GM18907 (cell line): ENCODE measurements at regions not wholly inside any gene's neighbourhood (a gene's known extent, or its start where the extent isn't known, plus 50 kb on each side); places are given as distances from the start of the nearest gene placed in this dataset.

Source experiments
- ATAC-seq: cut with Tn5 transposase; IDR thresholded peaks from one replicate; pipeline ENCODE4 v1.9.1; 2021; ENCODE audit warnings: mild to moderate bottlenecking, moderate library complexity; ENCODE audit not compliant: unreplicated experiment

DNA sequence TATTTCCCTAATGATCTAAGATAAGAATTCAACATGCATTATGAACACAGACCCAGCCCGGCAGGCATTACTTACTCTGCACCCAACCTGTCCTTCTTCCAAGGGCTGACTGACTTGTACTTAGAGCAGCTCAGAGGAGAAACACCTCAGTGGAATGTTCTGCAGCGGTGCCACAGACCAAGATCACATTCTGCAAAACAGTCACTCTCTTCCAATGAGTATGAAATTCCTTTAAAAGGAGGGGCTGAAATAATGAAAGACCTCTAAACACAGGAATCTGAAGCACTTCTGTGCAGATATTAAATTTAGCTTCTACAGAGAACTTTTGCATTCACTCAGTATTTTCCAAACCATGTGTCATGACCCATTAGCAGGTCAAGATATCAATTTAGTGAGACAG is 172.9 kb downstream of the ZDHHC21 start:
- ATAC-seq: no peak

DNA sequence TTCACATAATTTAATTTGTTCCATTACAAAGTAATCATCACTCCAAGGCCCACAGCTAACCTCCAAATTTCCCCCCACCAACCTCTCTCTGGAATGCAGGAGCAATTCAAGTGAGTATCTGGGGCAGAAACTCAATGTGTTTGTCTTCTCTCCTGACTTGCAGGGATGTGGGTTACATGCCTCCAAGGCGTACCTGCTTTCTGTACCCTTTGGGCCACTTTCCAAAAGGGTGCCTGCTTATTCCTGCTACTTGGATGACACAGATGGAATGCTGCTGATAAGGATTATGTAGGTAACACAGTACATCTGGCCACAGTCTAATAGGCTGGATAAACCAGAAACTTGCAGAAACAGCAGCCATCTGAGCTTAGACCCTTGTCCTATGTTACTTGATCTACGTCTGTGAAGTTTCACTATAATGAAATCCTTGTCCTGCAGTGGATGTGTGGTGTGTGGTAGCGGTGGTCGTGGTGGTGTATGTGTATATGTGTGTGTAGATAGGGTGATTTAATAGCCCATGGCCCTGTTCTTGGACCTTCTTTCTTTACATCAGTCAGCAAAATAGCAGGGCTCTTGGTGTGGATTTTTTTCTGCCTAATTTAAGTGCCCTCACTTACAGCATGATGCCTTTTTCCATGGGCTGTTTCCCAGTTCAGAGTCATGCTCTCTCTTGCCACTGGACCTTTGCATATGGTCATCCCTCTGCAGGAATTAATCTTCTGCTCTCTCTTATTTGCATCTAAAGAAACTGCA is 175.9 kb downstream of the ZDHHC21 start:
- no peak for ATAC-seq

DNA sequence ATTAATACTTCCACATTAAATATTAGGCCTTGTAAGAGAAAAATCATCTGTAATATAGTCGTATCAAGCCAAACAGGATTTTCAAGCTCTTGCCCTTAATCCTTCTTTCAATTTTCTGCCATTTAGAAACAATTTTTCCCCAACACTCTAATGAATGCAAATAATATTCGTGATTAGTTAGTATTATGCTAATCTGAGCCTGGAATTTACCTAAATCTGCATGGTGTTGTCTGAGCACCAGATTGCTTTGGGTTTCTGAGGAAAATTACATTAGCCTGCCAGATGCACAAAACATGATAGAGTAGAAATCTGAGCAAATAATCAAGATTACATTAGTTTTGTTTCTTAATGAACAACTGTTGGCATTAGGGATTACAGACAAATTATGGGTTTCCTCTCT is 176.6 kb downstream of the ZDHHC21 start:
- no peak for ATAC-seq

GRCh38 chr9:14515571-14516198 is 177.5 kb downstream of the ZDHHC21 start:
- ATAC-seq: no peak

GRCh38 chr9:14515049-14515448 is 178.2 kb downstream of the ZDHHC21 start:
- ATAC-seq: no peak

- ATAC-seq: no peak
Observed at GRCh38 chr9:14512942-14513341, 180.3 kb downstream of the ZDHHC21 start.

DNA sequence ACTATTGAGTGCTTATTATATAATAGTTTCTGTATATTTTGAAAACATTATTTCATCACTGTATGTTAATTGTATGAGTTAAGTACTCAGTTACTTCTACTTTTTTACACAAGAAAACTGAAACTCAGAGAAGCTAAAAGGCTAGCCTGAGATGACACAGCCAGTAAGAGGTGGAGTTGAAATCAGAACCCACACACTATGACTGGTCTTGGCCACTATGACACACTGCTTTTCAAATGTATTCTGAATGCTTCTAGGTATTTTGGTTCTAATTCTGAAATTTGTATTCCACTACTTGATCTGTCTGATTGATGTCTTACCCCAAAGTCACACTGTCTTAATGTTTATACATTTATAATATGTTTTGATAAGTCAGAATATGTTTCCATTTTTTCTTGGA is 181.8 kb downstream of the ZDHHC21 start:
- ATAC-seq: no peak

- ATAC-seq: no peak
Observed at GRCh38 chr9:14508884-14509283, 184.3 kb downstream of the ZDHHC21 start.

GRCh38 chr9:14501366-14501765 is 187.4 kb upstream of the NFIB start:
- ATAC-seq: no peak

DNA sequence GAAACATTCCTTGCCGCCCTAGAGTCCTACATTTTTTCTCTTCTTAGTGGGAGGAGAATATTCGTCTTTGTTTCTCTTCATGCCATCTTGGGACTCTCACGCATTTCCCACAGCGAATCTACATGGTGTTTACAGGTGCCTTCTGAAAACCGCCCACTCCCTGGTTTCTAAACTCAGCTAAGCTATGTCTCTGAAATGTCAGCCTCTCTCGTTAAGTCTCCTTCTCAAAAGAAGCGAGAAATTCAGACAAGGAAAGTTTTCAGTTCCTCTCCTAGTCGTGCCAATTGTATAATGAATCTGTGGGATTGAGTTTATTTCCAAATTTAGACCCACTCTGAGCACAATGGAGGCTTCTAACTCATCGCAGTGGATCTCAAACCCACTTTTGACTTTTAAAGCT is 186.8 kb upstream of the NFIB start:
- no peak for ATAC-seq

GRCh38 chr9:14499976-14500375 is 186.0 kb upstream of the NFIB start:
- no peak for ATAC-seq

DNA sequence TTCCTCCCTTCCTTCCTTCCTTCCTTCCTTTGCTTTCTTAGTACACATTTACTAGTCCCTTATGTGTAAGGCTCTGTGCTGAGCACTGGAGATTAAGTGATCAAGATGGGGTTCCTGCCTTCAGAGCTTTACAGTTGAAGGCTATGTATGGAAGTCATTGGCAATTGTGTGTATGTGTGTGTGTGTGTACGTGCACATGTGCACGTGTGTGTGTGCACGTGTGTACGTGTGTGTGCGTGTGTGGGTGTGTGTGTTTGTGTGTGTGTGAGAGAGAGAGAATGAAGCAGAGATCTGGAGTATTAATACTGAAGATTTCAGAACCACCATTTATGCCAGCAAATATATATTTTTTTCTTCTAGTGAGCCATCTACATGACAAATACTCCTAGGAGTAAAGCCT is 184.9 kb upstream of the NFIB start:
- no peak for ATAC-seq

DNA sequence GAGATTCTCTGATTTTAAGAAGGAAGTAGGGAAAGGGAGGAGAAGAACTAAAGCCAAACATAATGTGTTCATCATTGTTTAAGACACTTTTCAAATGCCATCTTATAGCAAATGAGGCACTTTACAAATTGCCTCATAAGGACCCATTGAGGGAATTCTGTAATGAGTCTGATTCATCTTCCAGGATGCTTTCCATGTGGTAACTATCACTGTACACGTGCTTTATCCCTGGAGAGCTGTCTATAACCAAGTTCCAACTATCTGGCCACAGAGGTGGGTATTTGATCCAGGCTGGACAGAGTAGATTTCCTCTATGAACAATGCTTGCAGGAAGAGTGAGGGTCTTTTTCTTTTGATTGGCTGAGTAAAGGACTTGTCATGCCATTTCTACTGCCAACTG is 183.5 kb upstream of the NFIB start:
- no peak for ATAC-seq

DNA sequence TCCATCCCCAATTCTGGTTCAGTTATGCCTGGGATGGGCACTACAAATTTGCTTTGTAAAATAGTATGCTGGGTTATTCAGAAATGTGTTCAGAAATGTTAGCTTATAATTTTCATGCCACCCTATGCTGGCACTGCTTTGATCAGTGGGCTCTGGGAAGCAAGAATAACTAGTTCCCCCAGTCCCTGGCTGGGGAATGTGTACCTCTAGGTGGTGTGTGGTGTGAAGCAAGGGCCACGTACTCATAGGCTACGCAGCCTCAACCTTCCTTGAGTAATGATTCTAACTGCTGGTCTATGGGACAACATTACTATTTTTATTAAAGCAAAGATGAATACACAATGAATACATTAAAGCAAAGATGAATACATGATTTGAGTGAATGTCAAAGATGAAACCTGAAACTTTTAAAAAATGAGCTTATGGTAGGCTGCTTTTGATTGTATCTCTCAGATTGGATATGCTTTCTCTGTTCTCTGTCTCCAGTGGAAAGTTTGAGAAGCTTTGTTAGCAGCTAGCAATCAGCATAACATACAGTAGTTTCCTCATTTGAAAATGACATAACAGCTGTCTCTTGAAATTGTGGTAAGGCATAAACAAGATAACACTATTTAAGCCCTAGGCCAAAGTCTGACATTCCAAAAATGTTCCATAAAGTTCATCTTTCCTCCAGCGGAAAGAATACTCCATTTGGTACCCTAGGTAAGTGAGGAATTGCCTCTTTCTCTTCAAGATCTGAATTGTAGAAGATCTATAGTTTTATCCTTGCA is 174.7 kb upstream of the NFIB start:
- ATAC-seq: no peak

DNA sequence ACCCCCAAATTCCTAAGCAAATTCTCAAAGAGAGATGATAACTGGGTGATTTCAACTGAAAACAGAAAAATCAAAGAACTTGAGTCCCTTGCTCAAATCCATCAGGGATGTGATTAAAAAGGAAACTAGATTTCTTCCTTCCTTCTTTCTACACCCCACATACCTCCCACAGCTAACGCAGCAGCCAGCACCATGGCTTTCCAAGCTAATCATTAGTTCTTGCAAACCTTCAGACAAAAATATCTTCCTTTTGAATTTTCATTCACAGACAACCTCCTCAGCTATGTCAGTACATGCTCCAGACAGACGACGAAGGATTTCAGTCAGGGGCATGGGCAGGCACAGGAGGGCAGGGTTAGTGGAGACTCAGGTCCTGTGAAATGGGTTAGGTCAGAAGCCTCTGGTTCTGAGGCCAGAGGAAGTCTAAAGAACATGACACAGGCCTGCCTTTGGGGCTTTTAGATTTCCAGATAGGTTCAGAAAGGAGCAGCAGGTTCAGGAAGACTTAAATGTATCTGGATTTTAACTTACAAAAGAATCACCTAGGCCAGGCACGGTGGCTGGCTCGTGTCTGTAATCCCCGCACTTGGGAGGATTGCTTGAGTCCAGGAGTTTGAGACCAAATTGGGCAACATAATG is 173.7 kb upstream of the NFIB start:
- ATAC-seq: no peak

- ATAC-seq: no peak
Observed at GRCh38 chr9:14485366-14485765, 171.4 kb upstream of the NFIB start.

DNA sequence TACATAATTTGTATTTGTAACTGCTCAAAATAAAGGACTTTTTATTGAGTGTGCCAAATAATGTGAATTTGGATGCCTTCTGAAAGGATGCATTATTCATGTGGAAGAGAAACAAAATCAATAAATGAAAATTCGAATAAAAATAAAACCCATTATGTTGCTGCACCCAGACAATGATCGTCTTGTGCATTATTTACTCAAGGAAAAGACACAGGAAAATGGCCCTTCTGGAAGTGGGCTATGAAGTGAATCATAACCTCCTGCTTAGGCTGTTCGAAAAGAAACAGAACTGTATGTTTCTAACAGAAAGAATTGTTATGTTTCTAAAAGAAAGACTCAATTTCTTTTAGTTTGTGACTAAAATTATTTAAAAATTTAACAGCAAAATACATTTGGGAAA is 168.9 kb upstream of the NFIB start:
- ATAC-seq: no peak

DNA sequence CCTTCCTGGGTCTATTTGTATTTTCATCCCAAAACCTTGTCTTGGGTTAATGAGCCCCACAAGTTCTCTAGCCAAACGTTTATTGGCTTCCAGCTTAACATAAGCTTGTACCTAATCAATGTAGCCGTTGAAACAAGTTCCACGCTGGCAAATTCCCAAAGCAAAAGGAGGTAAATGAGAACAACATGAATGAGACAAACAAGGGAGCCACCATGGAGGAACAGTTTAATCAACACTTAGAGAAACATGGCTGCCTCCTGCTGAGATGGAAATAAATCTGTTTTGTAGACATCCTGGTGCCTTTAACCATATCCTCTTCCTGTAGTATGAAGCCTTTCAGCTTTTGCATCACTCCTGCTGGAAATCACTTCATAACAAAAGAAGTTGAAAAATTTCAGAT is 166.6 kb upstream of the NFIB start:
- ATAC-seq: no peak

- ATAC-seq: no peak
Observed at GRCh38 chr9:14479163-14479560, 165.2 kb upstream of the NFIB start.

DNA sequence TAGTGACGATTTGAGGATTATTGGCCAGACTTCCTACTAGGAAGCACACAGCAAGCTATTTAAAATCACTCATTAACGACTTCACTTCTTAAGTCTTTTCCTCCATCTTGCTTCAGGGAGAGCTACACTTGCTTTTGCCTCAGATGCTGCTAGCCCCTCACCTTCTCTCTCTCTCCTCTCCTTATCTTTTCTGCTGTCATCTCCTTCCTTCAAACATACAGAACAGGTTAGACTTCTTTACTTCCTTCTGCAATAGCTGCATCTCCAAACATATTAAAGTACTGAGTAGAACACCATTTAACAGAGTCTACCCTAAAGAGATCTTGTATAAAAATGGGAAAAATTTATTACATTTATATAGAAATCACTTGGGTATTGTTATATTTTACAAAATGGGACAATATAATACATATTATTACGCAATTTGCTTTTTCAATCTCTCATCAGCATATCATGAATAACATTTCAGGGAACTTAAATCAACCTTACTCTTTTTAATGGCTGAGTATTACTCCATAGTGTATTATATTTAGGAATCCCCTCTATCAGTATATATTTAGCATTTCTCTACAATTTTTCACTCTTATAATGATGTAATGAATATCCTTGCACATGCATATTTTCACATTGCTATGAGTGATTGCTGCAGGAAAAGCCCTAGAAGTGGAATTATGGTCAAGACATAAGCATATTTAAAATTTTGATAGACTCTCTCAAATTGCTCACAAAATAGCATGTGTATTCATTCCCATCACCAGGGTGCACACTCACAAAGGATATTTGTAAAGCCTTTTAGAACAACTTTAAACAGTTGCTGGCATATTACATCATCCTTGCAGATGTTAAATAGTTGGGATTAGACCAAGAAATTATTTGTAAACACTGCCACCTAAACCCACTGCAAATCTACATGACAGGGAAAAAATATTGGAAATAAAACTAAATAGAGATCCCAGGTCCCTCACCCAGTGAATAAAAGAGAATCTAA is 164.5 kb upstream of the NFIB start:
- no peak for ATAC-seq
